Fibroblast of peridontal ligament (primary cell): ENCODE measurements at regions not wholly inside any gene's neighbourhood (a gene's known extent, or its start where the extent isn't known, plus 50 kb on each side); places are given as distances from the start of the nearest gene placed in this dataset.
A peak's percentile ranks its signal among the peaks of the same experiment; 100 is the strongest.

ENCODE experiments used
- DNase-seq: peaks from one replicate; pipeline ENCODE4 v3.0.0-alpha.2; 2010; ENCODE audit errors: extremely low read depth

DNA sequence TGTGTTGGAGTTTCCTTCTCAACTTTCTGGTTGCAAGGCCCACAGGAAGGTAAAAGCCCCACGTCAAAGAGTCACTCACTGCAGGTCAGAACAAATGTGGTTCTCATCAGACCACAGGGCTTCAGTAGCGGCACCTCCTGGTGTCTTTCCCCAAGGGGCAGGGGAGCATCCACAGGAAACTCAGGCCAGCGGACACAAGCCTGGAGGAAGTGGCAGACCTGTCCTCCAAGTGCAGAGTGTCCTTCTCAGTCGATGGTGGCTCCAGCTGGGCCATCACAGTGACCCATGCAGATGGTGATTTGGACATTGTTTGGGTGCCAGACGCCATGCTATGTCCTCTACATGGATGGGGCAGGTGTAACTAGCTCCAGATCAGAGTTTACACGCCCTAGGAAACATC, 84.9 kb downstream of the ACKR3 start:
- DNase-seq: no peak

DNA sequence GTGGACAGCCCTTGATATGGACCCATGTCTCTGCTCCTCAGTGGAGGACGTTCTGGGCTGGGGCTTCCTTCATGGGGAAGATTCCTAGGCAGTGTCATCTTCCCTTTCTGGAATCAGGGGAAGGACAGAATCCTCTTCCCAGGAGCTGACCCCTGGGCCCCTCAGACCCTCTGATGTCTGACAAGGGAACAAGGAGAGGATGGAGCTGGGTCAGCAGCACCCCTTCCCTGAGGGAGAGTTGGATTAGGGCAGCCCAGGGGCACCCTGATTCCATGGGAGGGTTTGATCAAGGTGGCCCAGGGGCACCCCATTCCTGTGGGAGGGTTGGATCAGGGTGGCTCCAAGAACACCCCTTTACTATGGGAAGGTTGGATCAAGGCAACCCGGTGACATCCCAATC, 86.5 kb downstream of the ACKR3 start:
- DNase-seq: no peak

DNA sequence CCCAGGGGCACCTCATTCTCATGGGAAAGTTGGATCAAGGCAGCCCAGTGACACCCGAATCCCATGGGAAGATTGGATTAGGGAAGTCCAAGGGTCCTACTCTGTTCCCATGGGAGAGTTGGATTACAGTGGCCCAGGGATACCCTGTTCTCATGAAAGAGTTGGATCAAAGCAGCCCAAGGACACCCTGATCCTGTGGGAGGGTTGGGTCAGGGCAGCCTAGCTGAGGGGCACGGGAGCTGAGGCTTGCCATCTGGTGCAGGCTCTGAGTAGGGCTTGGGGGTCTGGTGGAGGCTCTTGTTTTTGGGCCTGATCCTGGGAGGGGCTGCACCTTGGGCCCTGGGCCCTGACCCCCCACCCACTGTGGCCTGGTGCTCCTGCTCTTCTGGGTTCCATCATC, 87.1 kb downstream of the ACKR3 start:
- no peak for DNase-seq

DNA sequence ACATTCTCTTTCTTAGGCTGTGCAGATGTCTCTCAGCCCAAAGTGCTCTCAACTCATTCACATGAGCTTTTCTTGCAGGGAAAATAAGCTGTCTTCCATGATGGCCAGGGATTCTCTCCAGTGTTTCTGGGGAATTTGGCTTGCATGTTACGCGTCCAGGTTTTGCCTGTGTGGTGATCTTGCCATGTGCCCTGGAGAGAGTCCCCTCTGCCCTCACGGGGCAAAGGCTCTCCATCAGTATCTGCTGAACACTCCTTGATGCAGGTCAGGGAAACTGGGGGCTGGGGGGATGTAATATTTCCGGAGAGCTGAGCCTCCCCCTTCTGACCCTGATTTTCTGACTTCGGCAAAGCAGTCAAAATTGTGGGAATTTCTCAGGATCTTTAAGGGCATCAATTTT, 87.6 kb downstream of the ACKR3 start:
- no peak for DNase-seq

DNA sequence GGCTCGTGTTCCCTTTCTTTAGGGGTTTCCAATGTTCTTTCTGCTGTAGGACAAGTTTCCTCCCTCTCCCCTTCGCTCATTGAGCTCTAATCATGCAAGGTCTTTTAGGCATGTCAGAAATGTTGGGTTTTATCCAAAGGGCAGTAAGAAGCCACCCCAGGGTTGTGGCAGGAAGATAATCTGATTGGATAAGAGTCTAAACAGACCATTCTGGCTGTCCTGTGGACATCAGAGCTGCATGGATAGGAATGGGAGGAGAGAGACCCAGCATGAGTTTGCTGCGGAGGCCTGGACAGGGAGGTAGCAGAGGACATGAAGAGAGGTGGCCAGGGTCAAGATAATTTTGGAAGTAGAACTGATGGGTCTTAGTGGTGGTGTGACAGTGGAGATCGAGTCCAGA, 88.2 kb downstream of the ACKR3 start:
- no peak for DNase-seq

DNA sequence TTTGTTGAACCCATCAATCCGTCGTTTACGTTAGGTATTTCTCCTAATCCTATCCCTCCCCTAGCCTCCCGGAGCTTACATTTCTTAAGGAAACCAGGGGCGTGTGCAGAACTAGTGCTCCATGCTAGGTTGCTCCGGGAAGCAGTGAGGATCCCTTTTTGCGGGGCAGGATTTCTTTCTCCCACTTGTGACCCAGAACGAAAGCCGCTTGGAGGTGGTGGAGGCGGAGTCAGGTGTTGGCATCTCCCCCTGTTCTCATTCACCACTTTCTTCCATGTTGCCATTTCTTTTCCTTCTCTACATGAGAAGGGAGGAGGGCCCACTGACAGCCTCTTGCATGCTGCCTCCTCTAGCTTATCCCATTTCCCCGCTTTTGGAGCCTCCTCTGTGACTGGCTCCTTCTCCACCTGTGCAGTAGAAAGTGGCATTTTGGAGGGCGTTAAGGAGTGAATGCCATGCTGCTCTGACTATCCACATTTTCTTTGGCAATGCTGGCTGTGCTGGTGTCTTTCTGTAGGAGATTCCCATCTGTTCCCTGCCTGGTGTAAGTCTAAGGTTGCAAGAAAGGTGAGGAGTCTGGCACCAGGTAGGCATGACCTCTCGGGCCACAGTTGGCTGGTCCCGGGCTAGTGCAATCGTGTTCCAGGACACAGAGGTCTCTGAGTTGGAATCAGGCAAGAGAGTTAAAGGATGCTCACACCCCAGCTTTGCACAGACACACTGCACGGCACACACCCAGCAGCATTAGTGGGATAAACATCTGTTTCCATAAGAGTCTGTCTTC, 89.5 kb downstream of the ACKR3 start:
- no peak for DNase-seq

DNA sequence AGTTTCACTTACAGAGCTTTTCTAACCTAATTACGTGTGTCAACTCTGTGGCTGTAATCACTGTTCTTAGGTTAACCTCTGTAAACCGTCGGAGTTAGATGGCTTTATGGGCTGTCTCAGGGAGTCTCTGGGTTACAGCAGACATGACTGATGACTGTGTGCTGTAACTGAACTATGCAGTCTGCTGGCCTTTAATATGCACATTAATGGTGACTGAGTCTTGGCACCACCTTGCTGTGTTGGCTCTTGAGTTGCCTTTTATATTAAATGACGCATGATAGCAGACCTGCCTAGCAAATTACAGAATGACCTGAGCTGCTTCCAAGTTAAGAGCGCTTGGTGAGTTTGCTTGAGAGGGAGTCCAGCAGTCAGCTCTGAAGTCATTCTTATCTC, 90.1 kb downstream of the ACKR3 start:
- peak; percentile 50 for DNase-seq

DNA sequence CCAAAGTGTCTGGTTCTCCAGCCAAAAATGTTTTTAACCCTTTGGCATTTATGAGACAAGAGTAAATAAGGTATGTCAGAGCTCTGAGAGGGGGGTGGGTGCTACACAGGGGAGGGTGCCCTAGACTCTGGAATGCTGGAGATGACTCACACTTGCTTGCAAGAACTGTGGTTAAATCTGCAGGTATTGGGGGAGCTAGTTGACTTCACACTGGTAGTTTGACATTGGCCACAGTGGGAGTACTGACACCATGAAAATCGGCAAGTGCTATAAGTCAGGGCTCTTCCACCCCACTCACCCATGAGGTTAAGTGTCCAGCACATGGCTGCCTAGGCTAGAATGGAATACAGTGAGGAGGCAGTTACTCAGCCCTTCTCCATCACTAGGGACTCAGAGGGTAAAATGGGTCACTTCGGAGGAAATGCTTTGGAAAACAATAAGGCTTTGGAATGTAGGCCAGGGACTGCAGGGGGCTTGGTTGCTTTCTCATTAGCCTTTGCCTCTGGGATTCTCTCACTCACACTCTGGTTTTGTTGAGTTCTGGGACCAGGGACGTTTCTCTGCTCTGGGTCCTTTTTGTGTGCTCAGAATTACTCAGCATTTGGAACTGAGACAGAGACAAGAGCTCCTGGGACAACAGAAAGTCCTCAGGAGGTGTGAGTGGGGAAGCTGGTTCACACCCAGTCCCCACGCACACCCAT, 91.6 kb downstream of the ACKR3 start:
- peak; percentile 60 for DNase-seq

DNA sequence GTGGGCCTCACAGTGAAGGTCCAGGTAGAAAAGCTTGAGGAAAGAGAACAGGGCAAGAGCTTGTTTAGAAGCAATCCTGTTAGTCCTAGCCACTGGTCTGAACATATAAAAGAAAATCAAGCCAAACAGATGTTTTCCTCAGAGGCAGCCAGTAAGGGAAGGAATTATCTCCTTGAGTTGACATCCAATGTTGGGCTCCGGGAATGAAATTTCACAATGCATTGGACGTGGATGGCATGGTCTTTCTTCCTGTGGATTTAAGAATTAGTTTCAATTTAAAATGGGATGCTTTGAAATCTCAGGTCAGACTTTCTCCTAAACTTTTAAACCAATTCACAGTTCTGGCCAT, 92.1 kb downstream of the ACKR3 start:
- peak; percentile 86 for DNase-seq

DNA sequence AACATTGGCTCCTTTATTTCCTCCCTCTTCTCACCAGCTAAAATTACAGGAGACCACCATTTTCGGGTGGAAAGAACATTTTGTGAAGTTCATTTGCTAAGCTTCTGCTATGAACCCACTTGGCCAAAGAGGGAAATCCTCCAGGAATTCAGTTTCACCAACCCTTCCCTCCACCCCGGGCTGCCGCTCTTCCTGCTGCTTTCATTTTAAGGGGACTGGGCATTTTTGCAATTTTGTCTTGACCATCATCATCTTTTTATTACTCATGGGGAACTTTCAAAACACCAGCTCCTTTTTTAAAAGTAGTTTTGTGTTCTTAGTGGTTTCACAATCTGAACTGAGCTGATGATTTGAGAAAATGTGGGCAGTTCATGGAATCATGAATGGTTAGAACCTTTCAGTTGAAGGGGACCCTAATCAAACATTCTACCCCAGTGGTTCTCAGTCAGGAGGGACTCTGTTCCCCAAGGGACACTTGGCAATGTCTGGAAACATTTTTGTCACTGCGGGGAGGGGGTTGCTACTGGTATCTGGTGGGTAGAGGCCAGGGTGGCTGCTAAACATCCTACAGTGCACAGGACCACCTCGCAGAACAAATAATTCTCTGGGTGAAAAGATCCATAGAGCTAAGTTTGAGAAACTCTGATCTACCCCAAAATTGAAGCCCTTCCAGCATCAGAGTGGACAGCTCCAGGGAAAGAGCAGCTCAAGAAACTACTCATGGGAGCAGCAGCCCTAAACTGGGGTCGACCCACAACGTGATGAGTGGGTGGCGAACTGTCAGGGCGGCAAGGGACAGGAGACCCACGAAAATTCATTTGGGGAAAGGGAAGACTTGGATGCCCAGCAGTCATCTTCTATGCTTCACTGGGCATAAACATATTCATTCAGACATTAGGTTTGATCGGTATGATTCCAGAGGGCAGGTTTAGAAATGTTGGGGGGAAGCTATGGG, 92.9 kb downstream of the ACKR3 start:
- DNase-seq: peak; percentile 90

DNA sequence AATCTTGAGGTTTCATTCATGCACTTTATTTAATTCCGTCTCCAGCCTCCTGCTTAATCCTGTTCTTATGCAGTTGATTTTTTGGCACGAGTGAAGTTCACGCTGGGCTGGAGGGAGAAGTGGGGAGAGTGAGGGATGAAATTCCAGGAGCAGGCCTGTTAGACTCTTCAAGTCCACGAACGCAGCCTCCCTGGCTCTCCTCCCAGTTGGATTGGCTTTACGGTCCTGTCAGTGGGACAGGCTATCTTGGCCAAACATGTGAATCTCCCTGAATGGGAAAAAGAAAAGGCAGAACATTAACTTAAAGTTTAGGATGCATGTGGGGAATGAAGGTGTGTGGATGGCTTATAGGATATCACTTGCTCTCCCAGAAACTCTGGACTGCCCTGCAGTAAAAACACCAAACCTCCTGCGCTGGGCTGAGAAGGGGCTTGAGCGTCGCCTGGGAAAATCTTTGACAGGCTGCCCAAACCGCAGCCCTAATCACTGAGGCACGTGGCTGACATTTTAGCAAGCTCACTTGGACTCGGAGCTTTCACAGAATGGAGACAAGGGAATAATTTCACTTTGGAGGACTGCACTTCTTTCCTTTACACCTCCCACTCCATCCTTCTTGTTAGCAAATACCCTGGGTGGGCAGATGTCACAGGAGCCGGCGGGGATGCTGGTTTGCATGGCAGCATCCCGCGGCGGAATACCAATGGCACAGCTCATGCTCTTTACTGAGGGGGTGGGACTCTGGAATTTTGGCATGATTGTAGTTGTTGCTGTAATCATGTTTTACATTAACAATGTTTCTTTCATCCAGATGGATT, 93.9 kb downstream of the ACKR3 start:
- DNase-seq: peak; percentile 92

DNA sequence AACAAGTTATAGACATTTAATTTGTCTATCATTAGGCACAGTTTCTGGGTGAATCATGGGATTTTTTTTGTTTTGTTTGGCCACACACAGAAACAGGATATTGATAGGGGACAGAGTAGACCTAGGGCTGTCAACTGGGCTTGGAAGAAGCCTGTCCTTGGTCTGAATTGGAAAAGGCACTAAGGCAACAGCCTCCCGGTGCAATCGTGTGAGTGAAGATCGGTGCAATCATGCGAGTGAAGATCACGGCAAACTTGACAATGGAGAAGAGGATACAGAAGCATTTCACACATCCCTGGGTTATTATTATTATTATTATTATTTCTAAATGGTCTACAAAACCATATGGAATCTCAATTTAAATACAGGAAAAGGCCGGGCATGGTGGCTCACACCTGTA, 94.5 kb downstream of the ACKR3 start:
- no peak for DNase-seq

DNA sequence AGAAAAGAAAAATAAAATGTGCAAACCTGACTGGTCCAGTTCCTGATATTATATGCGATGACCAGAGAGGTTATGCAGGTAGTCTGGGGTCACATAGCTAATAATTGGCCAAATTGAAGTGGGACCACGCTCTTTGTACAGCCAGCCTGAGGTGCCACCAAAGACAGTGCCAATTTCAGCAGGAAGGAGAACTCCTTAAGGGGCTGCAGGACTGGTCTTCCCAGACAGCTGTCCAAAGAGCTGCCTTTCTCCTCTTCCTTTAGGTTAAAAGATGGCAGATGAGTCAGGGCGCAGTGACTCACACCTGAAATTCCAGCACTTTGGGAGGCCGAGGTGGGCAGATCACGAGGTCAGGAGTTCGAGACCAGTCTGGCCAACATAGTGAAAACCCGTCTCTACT, 95.5 kb downstream of the ACKR3 start:
- no peak for DNase-seq

DNA sequence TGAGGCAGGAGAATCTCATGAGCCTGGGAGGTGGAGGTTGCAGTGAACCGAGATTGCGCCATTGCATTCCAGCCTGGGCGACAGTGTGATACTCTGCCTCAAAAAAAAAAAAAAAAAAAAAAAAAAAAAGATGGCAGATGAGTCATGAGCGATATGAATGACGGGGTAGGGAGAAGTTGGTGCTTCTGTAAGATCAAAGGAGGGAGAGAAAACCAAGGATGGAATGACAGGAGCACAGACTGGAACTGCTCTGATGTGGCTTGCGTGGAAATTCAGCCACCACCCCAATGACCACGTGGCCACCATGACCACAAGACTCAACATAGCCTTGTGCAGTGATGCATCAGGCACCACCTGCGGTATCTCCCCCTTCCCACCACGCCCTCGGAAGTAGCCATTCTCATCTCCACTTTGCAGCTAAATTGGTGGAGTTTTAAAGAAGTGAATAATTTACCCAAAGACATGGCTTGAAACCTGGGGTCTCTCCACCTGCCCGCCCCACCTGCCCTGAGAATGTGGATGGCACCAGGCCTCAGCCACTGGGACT, 96.0 kb downstream of the ACKR3 start:
- DNase-seq: no peak

DNA sequence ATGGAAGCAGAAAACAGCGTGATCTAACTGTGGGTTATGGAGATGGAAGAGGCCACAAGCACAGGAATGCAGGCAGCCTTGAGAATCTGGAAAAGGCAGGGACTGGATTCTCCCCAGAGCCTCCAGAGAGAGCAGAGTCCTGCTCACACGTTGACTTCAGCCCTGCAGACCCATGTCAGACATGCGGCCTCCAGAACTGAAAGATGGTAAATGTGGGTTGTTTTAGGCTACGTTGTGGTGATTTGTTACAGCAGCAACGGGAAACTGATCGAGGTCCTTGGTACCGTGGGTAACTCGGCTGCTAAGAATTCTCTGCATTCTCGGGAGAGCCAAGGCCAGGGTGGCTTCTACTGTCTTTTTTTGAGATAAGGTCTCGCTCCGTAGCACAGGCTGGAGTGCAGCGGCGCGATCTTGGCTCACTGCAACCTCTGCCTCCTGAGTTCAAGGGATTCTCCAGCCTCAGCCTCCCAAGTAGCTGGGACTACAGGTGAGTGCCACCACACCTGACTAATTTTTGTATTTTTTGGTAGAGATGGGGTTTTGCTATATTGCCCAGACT, 97.1 kb downstream of the ACKR3 start:
- no peak for DNase-seq

DNA sequence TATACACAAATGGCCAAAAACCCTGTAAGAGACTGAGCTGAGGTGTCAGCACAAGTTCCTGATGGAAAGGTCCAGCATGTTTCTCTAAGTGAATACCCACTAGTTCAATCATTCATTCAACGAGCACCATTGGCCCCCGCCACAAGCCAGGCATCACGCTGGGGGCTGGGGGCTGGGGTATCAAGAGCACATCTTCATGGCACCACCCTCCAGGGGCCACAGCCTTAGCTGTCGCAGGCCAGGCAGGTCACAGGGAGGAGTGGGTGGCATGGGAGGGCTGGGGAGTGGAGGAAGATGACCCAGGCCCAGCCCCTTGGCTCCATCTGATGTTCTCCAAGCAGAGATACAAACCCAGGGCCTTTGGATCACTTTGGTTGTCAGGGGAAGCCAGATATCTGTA, 97.9 kb downstream of the ACKR3 start:
- no peak for DNase-seq

DNA sequence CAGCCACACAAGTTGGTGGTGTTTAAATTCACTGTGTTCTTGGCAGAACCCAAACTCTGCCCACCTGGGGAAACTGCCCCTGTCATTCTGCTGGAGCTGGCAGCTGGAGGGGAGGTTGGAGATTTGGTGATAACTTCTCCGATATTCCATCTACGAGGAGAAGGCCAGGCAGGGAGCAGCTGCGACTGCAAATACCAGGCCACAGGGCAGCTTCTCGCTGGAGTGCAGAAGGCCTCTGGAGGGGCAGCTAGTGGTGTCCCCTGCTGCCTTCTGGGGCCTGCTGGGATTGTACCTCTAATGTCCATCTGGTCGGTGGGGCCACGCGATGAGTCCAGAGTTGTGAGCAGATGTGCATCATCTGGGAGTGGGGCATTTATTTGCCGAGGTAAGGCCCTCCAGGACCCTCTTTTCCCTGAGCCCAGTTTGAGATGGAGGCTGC, 98.9 kb downstream of the ACKR3 start:
- no peak for DNase-seq

DNA sequence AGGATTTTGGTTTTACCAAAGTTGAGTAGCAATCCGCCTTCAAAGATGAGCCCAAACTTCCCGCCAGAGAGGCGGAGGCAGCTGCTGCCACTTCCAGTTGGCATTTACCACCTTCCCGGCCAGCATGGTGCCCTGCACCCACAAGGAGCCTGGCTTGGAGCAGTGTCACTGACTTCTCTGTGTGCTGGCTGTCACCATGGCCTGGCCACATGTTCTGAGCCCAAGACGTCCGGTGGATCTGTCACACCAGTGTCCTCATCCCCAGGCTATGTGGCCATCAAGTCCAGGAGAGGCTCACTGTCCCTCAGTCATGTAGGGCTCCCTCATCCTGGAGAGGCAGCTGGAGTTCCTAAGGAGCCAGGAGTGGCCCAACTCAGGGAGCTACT, 100.6 kb downstream of the ACKR3 start:
- no peak for DNase-seq

DNA sequence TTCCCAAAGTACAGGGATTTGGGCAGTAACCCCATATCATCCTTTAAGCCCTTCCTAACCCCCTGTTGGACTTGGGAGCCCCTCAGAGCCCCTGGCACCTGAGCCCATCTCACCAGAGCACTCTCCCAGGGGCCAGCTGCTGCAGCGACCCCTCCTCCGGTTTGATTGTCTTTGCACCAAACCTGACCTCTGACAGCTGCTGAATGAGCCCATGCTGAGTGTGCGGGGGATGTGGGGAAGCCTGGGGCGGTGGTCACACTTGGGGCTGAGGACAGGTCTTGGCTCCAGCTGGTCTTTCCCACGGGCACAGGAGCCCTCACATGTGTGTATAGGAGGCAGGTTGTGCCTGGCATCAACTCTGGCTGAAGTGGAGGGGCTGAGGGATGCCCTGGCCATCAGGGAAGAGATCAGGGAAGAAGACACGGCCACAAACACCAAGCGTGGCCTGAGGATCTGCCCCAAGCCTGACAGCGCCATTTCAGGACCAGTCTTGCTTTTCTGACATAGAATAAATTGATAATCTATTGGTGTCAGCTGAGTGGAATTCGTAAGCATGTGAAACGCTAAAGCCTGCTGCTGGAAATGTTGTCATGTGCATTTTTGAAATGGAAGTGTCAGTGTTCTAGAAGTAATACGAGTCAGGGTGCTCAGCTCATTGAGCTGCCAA, 102.4 kb downstream of the ACKR3 start:
- DNase-seq: no peak

DNA sequence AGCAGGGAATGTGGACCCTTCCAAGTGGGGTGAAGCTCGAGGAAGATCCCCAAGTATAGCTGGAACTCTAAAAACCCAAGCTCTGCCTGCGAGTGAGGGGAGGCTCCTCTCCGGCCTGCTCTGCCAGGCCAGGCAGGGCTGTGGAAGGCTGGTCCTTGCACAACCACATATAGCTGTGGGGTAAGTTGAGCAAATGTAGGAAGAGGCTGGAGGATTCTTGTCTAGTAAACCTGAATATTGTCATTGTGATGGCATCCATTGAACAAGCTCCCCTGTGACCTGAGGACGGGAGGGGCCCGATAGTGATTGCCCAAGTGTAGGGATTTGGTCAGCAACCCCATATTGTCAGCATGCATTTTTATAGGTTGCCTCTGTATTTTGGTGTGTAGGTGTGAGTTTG, 103.0 kb downstream of the ACKR3 start:
- no peak for DNase-seq
